ENCODE measurements at regions not wholly inside any gene's neighbourhood (a gene's known extent, or its start where the extent isn't known, plus 50 kb on each side); places are given as distances from the start of the nearest gene placed in this dataset.
A peak's percentile ranks its signal among the peaks of the same experiment; 100 is the strongest.

DNA sequence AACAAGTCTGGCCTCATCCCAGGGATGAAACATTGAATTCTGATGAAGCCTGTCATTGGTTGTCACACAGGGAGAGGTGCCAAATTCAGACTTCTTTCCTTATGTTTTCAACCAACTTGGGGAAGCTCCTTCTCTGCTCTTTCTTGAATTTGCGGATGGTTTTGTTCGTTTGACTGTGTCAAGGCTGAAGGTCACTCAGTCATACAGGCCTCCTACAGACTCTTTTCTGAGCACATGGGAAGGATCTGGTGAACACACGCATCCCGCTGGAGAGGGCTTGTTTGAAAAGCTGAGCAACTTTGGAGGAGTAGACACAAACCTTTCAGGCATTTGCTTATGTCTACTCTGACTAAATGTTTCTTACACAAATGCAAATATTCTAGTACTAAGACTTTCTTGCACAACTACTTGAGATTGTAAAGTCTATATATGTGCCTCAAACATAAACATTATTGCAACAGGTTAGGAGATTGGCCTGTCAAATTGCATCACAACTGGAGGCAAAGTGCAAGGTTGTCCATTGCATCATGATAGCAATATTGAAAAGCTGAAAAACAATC is 151.5 kb upstream of the NR3C1 start (continued):
- TF ChIP-seq NFE2 (CRISPR knock-in tag; IDR thresholded peaks at IDR 0.05) (no peak), ZMYM4 (CRISPR knock-in tag; IDR thresholded peaks at IDR 0.05) (peak; percentile 90; the same call in 1 of the 2 replicates), ZNF510 (CRISPR knock-in tag; IDR thresholded peaks at IDR 0.05; ENCODE audit: low read depth) (no peak), ZNF354B (CRISPR knock-in tag; IDR thresholded peaks at IDR 0.05) (no peak), FOXP1 (IDR thresholded peaks at IDR 0.05) (peak; percentile 90), FOXP1 (CRISPR knock-in tag; IDR thresholded peaks at IDR 0.05) (peak; percentile 100), ZNF138 (CRISPR knock-in tag; IDR thresholded peaks at IDR 0.05; ENCODE audit: low read depth) (no peak), SMARCE1 (IDR thresholded peaks at IDR 0.05; ENCODE audit: borderline replicate concordance) (no peak), ZNF230 (CRISPR knock-in tag; IDR thresholded peaks at IDR 0.05) (no peak), DNMT3B (CRISPR knock-in tag; conservative IDR thresholded peaks at IDR 0.05) (peak; percentile 65; the same call in 1 of the 2 replicates), SP5 (CRISPR knock-in tag; IDR thresholded peaks at IDR 0.05; ENCODE audit: borderline replicate concordance, low read depth) (0 out of 2 replicates have a peak, but pooled peaks have one; percentile 11)
- TF ChIP-seq, protein P1, sequence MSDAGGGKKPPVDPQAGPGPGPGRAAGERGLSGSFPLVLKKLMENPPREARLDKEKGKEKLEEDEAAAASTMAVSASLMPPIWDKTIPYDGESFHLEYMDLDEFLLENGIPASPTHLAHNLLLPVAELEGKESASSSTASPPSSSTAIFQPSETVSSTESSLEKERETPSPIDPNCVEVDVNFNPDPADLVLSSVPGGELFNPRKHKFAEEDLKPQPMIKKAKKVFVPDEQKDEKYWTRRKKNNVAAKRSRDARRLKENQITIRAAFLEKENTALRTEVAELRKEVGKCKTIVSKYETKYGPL (CRISPR knock-in tag; IDR thresholded peaks at IDR 0.05): no peak
- TF ChIP-seq, protein P2, sequence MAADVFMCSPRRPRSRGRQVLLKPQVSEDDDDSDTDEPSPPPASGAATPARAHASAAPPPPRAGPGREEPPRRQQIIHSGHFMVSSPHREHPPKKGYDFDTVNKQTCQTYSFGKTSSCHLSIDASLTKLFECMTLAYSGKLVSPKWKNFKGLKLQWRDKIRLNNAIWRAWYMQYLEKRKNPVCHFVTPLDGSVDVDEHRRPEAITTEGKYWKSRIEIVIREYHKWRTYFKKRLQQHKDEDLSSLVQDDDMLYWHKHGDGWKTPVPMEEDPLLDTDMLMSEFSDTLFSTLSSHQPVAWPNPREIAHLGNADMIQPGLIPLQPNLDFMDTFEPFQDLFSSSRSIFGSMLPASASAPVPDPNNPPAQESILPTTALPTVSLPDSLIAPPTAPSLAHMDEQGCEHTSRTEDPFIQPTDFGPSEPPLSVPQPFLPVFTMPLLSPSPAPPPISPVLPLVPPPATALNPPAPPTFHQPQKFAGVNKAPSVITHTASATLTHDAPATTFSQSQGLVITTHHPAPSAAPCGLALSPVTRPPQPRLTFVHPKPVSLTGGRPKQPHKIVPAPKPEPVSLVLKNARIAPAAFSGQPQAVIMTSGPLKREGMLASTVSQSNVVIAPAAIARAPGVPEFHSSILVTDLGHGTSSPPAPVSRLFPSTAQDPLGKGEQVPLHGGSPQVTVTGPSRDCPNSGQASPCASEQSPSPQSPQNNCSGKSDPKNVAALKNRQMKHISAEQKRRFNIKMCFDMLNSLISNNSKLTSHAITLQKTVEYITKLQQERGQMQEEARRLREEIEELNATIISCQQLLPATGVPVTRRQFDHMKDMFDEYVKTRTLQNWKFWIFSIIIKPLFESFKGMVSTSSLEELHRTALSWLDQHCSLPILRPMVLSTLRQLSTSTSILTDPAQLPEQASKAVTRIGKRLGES (CRISPR knock-in tag; IDR thresholded peaks at IDR 0.05; ENCODE audit: borderline replicate concordance): 0 out of 2 replicates have a peak, but pooled peaks have one; percentile 71
- TF ChIP-seq, protein P3, sequence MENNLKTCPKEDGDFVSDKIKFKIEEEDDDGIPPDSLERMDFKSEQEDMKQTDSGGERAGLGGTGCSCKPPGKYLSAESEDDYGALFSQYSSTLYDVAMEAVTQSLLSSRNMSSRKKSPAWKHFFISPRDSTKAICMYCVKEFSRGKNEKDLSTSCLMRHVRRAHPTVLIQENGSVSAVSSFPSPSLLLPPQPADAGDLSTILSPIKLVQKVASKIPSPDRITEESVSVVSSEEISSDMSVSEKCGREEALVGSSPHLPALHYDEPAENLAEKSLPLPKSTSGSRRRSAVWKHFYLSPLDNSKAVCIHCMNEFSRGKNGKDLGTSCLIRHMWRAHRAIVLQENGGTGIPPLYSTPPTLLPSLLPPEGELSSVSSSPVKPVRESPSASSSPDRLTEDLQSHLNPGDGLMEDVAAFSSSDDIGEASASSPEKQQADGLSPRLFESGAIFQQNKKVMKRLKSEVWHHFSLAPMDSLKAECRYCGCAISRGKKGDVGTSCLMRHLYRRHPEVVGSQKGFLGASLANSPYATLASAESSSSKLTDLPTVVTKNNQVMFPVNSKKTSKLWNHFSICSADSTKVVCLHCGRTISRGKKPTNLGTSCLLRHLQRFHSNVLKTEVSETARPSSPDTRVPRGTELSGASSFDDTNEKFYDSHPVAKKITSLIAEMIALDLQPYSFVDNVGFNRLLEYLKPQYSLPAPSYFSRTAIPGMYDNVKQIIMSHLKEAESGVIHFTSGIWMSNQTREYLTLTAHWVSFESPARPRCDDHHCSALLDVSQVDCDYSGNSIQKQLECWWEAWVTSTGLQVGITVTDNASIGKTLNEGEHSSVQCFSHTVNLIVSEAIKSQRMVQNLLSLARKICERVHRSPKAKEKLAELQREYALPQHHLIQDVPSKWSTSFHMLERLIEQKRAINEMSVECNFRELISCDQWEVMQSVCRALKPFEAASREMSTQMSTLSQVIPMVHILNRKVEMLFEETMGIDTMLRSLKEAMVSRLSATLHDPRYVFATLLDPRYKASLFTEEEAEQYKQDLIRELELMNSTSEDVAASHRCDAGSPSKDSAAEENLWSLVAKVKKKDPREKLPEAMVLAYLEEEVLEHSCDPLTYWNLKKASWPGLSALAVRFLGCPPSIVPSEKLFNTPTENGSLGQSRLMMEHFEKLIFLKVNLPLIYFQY (CRISPR knock-in tag; IDR thresholded peaks at IDR 0.05; ENCODE audit: borderline replicate concordance): 0 out of 2 replicates have a peak, but pooled peaks have one; percentile 32
- TF ChIP-seq, protein P4, sequence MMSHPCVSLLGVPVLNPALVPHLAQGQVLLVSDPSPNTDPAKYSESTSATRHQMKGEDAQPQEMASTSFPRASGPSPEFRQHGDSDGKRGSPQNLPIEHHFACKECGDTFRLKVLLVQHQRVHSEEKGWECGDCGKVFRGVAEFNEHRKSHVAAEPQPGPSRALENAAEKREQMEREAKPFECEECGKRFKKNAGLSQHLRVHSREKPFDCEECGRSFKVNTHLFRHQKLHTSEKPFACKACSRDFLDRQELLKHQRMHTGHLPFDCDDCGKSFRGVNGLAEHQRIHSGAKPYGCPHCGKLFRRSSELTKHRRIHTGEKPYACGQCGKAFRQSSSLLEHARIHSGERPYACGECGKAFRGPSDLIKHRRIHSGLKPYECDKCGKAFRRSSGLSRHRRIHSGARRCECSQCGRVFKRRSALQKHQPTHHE (CRISPR knock-in tag; IDR thresholded peaks at IDR 0.05; ENCODE audit: borderline replicate concordance): no peak
- TF ChIP-seq, protein P5, sequence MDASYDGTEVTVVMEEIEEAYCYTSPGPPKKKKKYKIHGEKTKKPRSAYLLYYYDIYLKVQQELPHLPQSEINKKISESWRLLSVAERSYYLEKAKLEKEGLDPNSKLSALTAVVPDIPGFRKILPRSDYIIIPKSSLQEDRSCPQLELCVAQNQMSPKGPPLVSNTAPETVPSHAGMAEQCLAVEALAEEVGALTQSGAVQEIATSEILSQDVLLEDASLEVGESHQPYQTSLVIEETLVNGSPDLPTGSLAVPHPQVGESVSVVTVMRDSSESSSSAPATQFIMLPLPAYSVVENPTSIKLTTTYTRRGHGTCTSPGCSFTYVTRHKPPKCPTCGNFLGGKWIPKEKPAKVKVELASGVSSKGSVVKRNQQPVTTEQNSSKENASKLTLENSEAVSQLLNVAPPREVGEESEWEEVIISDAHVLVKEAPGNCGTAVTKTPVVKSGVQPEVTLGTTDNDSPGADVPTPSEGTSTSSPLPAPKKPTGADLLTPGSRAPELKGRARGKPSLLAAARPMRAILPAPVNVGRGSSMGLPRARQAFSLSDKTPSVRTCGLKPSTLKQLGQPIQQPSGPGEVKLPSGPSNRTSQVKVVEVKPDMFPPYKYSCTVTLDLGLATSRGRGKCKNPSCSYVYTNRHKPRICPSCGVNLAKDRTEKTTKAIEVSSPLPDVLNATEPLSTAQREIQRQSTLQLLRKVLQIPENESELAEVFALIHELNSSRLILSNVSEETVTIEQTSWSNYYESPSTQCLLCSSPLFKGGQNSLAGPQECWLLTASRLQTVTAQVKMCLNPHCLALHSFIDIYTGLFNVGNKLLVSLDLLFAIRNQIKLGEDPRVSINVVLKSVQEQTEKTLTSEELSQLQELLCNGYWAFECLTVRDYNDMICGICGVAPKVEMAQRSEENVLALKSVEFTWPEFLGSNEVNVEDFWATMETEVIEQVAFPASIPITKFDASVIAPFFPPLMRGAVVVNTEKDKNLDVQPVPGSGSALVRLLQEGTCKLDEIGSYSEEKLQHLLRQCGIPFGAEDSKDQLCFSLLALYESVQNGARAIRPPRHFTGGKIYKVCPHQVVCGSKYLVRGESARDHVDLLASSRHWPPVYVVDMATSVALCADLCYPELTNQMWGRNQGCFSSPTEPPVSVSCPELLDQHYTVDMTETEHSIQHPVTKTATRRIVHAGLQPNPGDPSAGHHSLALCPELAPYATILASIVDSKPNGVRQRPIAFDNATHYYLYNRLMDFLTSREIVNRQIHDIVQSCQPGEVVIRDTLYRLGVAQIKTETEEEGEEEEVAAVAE (CRISPR knock-in tag; IDR thresholded peaks at IDR 0.05; ENCODE audit: borderline replicate concordance): 0 out of 2 replicates have a peak, but pooled peaks have one; percentile 78

Measured in HepG2 (cell line).